ENCODE measurements at regions not wholly inside any gene's neighbourhood (a gene's known extent, or its start where the extent isn't known, plus 50 kb on each side); places are given as distances from the start of the nearest gene placed in this dataset.

GRCh38 chr6:2545383-2546038 lies 205.2 kb downstream of the MYLK4 start:
- Histone ChIP-seq H2AFZ (no peak overlapping the region), H3K9ac (no peak overlapping the region), H3K4me2 (ENCODE audit: low read length) (no peak overlapping the region), H3K9me3 (ENCODE audit: control insufficient read depth, low read length) (no peaks in the 10 kb centered on the region), H3K4me3 (ENCODE audit: low read depth, low read length) (no peak overlapping the region), H3K4me1 (no peaks in the 10 kb centered on the region), H3K27me3 (ENCODE audit: control insufficient read depth, insufficient read depth, low read length) (no peaks in the 10 kb centered on the region), H3K27ac (no peak overlapping the region), H3K79me2 (no peaks in the 10 kb centered on the region), H3K36me3 (ENCODE audit: control insufficient read depth, insufficient read depth, low read length) (no peaks in the 10 kb centered on the region)
- TF ChIP-seq CTCF (IDR thresholded peaks at IDR 0.05), result no peak

- H3K79me2 ChIP-seq, result no peaks in the 10 kb centered on the region
- H3K4me3 ChIP-seq (ENCODE audit: low read depth, low read length), result no peak overlapping the region
- no peak for TF ChIP-seq CTCF (IDR thresholded peaks at IDR 0.05)
Observed at GRCh38 chr6:2543321-2543720, 207.4 kb downstream of the MYLK4 start.

GRCh38 chr6:2542858-2543218 lies 207.9 kb downstream of the MYLK4 start:
- H2AFZ ChIP-seq, result no peak overlapping the region
- no peaks in the 10 kb centered on the region for H3K79me2 ChIP-seq
- H3K27me3 ChIP-seq (ENCODE audit: control insufficient read depth, insufficient read depth, low read length), result no peaks in the 10 kb centered on the region
- no peaks in the 10 kb centered on the region for H3K9me3 ChIP-seq (ENCODE audit: control insufficient read depth, low read length)
- no peaks in the 10 kb centered on the region for H3K4me1 ChIP-seq
- H3K9ac ChIP-seq, result no peak overlapping the region
- H3K4me2 ChIP-seq (ENCODE audit: low read length), result no peak overlapping the region
- no peak overlapping the region for H3K4me3 ChIP-seq (ENCODE audit: low read depth, low read length)
- no peak for TF ChIP-seq CTCF (IDR thresholded peaks at IDR 0.05)
- H3K27ac ChIP-seq, result no peak overlapping the region
- no peaks in the 10 kb centered on the region for H3K36me3 ChIP-seq (ENCODE audit: control insufficient read depth, insufficient read depth, low read length)

More at GRCh38 chr6:2543321-2543720, 207.4 kb downstream of the MYLK4 start:
- no peaks in the 10 kb centered on the region for H3K9me3 ChIP-seq (ENCODE audit: control insufficient read depth, low read length)
- H3K27me3 ChIP-seq (ENCODE audit: control insufficient read depth, insufficient read depth, low read length), result no peaks in the 10 kb centered on the region
- no peaks in the 10 kb centered on the region for H3K36me3 ChIP-seq (ENCODE audit: control insufficient read depth, insufficient read depth, low read length)
- no peak overlapping the region for H3K4me2 ChIP-seq (ENCODE audit: low read length)
- no peaks in the 10 kb centered on the region for H3K4me1 ChIP-seq
- no peak overlapping the region for H3K27ac ChIP-seq
- H2AFZ ChIP-seq, result no peak overlapping the region
- H3K9ac ChIP-seq, result no peak overlapping the region

- TF ChIP-seq CTCF (IDR thresholded peaks at IDR 0.05), result no peak
- Histone ChIP-seq H3K36me3 (ENCODE audit: control insufficient read depth, insufficient read depth, low read length) (no peaks in the 10 kb centered on the region), H3K4me2 (ENCODE audit: low read length) (no peak overlapping the region), H3K4me1 (no peaks in the 10 kb centered on the region), H3K79me2 (no peaks in the 10 kb centered on the region), H3K4me3 (ENCODE audit: low read depth, low read length) (no peak overlapping the region), H3K9me3 (ENCODE audit: control insufficient read depth, low read length) (no peaks in the 10 kb centered on the region), H3K9ac (no peak overlapping the region), H3K27me3 (ENCODE audit: control insufficient read depth, insufficient read depth, low read length) (no peaks in the 10 kb centered on the region), H2AFZ (no peak overlapping the region), H3K27ac (no peak overlapping the region)
Observed at GRCh38 chr6:2542101-2542857, 208.4 kb downstream of the MYLK4 start.

Data from parathyroid adenoma (tissue), 2 donors.